CD4-positive, alpha-beta T cell (primary cell): ENCODE measurements at regions not wholly inside any gene's neighbourhood (a gene's known extent, or its start where the extent isn't known, plus 50 kb on each side); places are given as distances from the start of the nearest gene placed in this dataset.

Experiments used
- ATAC-seq: fragments of 200-7000 bp; cut with Tn5 transposase; one replicate; pipeline ENCODE4 v1.10.0; 2022; ENCODE audit warnings: mild to moderate bottlenecking; ENCODE audit not compliant: poor library complexity
- CTCF ChIA-PET: fragments of 350-600 bp; sonication (Branson Sonifier 250); formaldehyde crosslinking; loops from one replicate; lab custom pipeline; 2021; ENCODE audit warnings: antibody characterized with exemption, inconsistent platforms; lab: Charles Lee
- POLR2A ChIA-PET: fragments of 350-600 bp; sonication (Branson Sonifier 250); formaldehyde crosslinking; loops from one replicate; lab custom pipeline; 2021; ENCODE audit warnings: antibody characterized with exemption, inconsistent platforms; lab: Charles Lee
- DNase-seq, 14 experiments: peaks; one replicate each; pipeline ENCODE4 v3.0.0-alpha.2; 2013 to 2020; ENCODE audit warnings: mixed read lengths in 2 of 14
- H3K27ac ChIP-seq, 2 donors: one replicate each; pipeline versions ENCODE4 v1.5.1 to v1.7.0; 2013; ENCODE audit warnings: low read length in 2 of 2, low read depth in 1 of 2, mild to moderate bottlenecking in 1 of 2
- H3K27me3 ChIP-seq, 2 experiments: 1 replicate in 1 of 2; 2 replicates in 1 of 2; pipeline versions ENCODE4 v1.6.1 to v1.7.0; 2013; ENCODE audit warnings: low read length in 2 of 2, control low read depth in 1 of 2, mild to moderate bottlenecking in 1 of 2, moderate library complexity in 1 of 2; ENCODE audit not compliant: insufficient read depth in 2 of 2, control insufficient read depth in 1 of 2
- H3K36me3 ChIP-seq: one replicate; pipeline ENCODE4 v1.6.1; 2013; ENCODE audit warnings: low read length, control low read depth; ENCODE audit not compliant: insufficient read depth
- H3K4me1 ChIP-seq: one replicate; pipeline ENCODE4 v1.6.1; 2013; ENCODE audit warnings: low read length, control low read depth; ENCODE audit not compliant: insufficient read depth
- H3K4me3 ChIP-seq: one replicate; pipeline ENCODE4 v1.5.1; 2013; ENCODE audit warnings: mild to moderate bottlenecking, low read length, moderate library complexity
- H3K9me3 ChIP-seq, 2 experiments: 1 replicate in 1 of 2; 2 replicates in 1 of 2; pipeline versions ENCODE4 v1.6.1 to v1.7.0; 2013; ENCODE audit warnings: low read length in 2 of 2, mild to moderate bottlenecking in 2 of 2, control low read depth in 1 of 2, moderate library complexity in 1 of 2; ENCODE audit not compliant: control insufficient read depth in 1 of 2, insufficient read depth in 1 of 2
- H3K27ac Mint-ChIP-seq: one replicate; pipeline ENCODE4 v1.8.0; 2020; ENCODE audit warnings: mixed read lengths
- H3K27me3 Mint-ChIP-seq: one replicate; pipeline ENCODE4 v1.8.0; 2021; ENCODE audit warnings: mixed read lengths
- H3K36me3 Mint-ChIP-seq: one replicate; pipeline ENCODE4 v1.8.0; 2021; ENCODE audit warnings: low read depth, mixed read lengths
- H3K4me1 Mint-ChIP-seq: one replicate; pipeline ENCODE4 v1.8.0; 2021; ENCODE audit warnings: low read depth, mixed read lengths
- H3K4me3 Mint-ChIP-seq: one replicate; pipeline ENCODE4 v1.8.0; 2020; ENCODE audit warnings: mild to moderate bottlenecking, mixed read lengths
- H3K9me3 Mint-ChIP-seq: one replicate; pipeline ENCODE4 v1.8.0; 2020; ENCODE audit warnings: mixed read lengths
- intact Hi-C, 2 experiments: fragments of 100-400 bp; cut with DNase I in 1 of 2; cut with micrococcal nuclease in 1 of 2; formaldehyde crosslinking; loops; one replicate each; pipeline versions ENCODE4 v1.15.1 to v1.9.0; 2023 to 2025; cut with DNase I, micrococcal nuclease
- TF ChIP-seq, protein P1 (sequence below): fragments of 200-600 bp; IDR thresholded peaks from one replicate; pipeline ENCODE4 v1.8.0; 2022; ENCODE audit warnings: antibody characterized with exemption, mild to moderate bottlenecking

DNA sequence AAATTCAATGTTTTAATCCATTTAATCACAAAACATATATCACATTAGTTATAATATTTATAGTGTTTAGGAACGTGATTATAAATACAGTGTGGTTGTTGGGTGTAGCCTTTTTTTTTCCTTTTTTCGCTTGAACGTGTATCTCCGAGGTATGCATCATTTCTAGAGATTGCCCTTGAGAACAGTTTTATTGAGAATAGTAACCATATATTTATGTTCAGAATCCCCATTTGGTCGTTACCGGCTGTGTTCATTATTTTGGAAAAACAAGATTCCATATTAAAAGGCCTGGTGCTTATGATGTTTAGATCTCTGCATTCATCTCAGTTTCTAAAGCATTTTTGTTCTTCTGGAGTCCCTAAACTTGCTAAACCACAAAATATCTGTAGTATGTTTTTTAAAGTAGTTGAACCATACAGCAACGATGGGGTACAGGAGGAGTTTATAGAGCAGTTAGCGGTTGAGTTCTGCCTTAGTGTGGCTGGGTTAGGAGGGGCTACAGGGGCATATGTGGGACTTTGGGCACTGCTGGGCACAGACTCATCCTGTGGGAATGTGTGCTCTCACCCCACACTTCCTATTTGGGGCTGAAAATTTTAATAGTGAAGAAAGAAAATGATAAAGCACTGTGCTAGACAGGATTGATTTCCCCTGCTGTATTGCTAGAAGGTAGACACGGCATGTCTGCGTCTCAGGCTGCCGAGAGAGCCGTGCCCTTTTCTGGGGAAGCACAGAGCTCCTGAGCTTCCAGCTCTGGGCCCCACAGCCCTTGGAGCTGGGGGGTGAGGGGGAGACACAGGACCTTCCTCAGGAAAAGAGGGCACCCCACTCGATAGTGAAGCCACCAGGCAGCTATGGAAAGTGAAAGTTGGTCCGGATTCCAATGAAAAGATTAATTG lies 81.5 kb upstream of the PPARA start:
- Mint-ChIP-seq H3K27me3 (no peaks in the 10 kb centered on the region), H3K9me3 (no peaks in the 10 kb centered on the region), H3K27ac (peak overlapping the region; percentile 87), H3K4me1 (peaks cover 55% of the 10 kb centered on the region), H3K36me3 (no peaks in the 10 kb centered on the region), H3K4me3 (peak overlapping the region; percentile 90)
- Histone ChIP-seq H3K4me3 (peak overlapping the region; percentile 63), H3K27ac (peak overlapping the region; percentile 55 to 70), H3K9me3 (no peaks in the 10 kb centered on the region), H3K36me3 (no peaks in the 10 kb centered on the region), H3K4me1 (peaks cover 45% of the 10 kb centered on the region), H3K27me3 (peaks cover 0 to 10% of the 10 kb centered on the region in 2 experiments)
- TF ChIP-seq, protein P1, sequence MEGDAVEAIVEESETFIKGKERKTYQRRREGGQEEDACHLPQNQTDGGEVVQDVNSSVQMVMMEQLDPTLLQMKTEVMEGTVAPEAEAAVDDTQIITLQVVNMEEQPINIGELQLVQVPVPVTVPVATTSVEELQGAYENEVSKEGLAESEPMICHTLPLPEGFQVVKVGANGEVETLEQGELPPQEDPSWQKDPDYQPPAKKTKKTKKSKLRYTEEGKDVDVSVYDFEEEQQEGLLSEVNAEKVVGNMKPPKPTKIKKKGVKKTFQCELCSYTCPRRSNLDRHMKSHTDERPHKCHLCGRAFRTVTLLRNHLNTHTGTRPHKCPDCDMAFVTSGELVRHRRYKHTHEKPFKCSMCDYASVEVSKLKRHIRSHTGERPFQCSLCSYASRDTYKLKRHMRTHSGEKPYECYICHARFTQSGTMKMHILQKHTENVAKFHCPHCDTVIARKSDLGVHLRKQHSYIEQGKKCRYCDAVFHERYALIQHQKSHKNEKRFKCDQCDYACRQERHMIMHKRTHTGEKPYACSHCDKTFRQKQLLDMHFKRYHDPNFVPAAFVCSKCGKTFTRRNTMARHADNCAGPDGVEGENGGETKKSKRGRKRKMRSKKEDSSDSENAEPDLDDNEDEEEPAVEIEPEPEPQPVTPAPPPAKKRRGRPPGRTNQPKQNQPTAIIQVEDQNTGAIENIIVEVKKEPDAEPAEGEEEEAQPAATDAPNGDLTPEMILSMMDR = no peak
- peak; percentile 13 for ATAC-seq
- peak in 1 of 14 experiments; percentile 23 for DNase-seq
- ChIA-PET POLR2A (interaction anchor here (1.2 to 3.3 kb wide), 4 partner anchors 15 to 46 kb away, joined by 3 to 33 read pairs (median 25); no protein-coding TSS in a partner anchor), CTCF (interaction anchor here (1.0 to 1.1 kb wide), 2 partner anchors 32 to 62 kb away, joined by 3 to 4 read pairs; no protein-coding TSS in a partner anchor)
- intact Hi-C loops = no loop called here

DNA sequence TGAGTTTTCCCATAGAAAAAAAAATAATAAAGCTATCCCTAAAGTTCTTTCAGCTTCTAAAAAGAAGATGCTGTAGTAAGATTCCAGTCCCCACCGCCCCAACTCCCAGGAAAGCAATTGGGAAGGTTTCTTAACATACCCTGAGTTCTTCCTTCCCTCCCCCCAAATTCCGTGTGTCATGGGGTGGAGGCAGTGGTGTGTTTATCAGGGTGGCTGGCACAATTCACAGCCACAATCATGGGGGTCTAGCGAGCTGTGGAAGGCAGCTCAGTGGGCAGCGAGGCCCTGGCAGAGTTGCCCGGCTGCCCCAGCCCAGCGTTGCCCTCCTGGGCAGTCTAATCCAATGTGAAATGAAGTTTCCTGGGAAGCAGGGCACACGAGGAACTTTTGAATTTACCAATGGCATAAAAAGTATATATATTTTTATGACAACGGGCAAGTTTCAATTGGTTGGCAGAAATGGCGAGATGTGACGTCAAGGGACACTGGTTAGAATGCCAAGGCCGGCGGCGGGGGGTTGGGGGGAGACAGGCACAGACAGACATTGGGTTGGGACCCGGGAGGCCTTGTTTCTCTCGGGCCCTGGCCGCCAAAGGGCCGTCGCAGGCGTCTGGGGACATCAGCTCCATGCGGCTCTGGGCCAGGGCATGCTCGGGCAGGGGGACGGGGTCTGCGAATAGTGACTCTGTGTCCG lies 80.7 kb upstream of the PPARA start:
- intact Hi-C loops = loop anchor here (1.0 to 5.0 kb wide), 3 partner anchors 14 to 83 kb away; partner anchors contain the start of gene PPARA (in 1 of the 2)
- peak overlapping the region; percentile 90 for H3K4me3 Mint-ChIP-seq
- Histone ChIP-seq H3K27ac (peak overlapping the region; percentile 55 to 70), H3K36me3 (no peaks in the 10 kb centered on the region), H3K4me1 (peaks cover 45% of the 10 kb centered on the region), H3K9me3 (no peaks in the 10 kb centered on the region), H3K4me3 (peak overlapping the region; percentile 63), H3K27me3 (peaks cover 0 to 10% of the 10 kb centered on the region in 2 experiments)
- peaks cover 53% of the 10 kb centered on the region for H3K4me1 Mint-ChIP-seq
- TF ChIP-seq, protein P1 = no peak
- CTCF ChIA-PET = interaction anchor here (1.0 to 1.1 kb wide), 3 partner anchors 16 to 63 kb away, joined by 3 to 4 read pairs (median 3); no protein-coding TSS in a partner anchor
- peak overlapping the region; percentile 87 for H3K27ac Mint-ChIP-seq
- ATAC-seq (no peak), DNase-seq (peak in 8 of 14 experiments; percentile 23 to 67 (median 36))
- no peaks in the 10 kb centered on the region for H3K36me3 Mint-ChIP-seq
- no peaks in the 10 kb centered on the region for H3K27me3 Mint-ChIP-seq
- H3K9me3 Mint-ChIP-seq = no peaks in the 10 kb centered on the region
- POLR2A ChIA-PET = interaction anchor here (1.2 to 3.3 kb wide), 5 partner anchors 16 to 79 kb away, joined by 3 to 33 read pairs (median 24); no protein-coding TSS in a partner anchor

DNA sequence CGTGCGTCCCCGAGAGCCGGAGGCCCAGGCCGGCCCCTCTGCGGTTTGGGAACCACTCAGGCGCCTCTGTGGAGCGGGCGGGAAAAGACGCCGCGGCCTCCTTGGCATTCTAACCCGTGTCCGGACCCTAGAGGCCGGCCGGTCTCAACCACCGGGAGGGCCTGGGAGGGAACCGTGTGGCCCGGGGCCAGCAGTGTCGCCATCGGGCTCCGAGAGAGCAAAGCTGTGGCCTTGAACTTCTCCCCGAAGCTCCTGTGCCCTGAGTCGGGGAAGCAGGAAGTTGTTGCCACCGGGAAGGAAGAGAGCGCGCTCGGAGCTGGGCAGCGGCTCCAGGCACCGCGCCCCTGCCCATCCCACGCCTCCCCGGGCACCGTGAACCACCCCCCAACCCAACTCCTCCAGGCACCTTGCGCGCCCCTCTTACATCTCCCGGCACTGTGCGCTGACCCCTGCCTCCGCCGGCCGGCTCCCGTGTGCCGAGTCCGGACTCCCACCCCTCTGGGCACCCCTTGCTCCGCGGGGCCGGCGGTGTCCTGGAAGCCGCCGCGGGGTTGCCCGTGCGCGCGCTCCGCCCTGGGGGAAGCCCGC lies 80.0 kb upstream of the PPARA start:
- ChIA-PET POLR2A (interaction anchor here (0.7 to 3.3 kb wide), 7 partner anchors 17 to 79 kb away, joined by 3 to 33 read pairs (median 5); no protein-coding TSS in a partner anchor), CTCF (interaction anchor here (0.6 to 1.0 kb wide), 2 partner anchors 17 to 64 kb away, joined by 3 read pairs; no protein-coding TSS in a partner anchor)
- peak in 5 of 14 experiments; percentile 26 to 58 (median 29) for DNase-seq
- TF ChIP-seq, protein P1 = no peak
- peaks cover 50% of the 10 kb centered on the region for H3K4me1 ChIP-seq
- peaks cover 0 to 10% of the 10 kb centered on the region in 2 experiments for H3K27me3 ChIP-seq
- H3K36me3 ChIP-seq = no peaks in the 10 kb centered on the region
- peak overlapping the region; percentile 87 for H3K27ac Mint-ChIP-seq
- peak; percentile 22 for ATAC-seq
- intact Hi-C loops = loop anchor here (1.0 to 5.0 kb wide), 3 partner anchors 15 to 82 kb away; partner anchors contain the start of gene PPARA (in 1 of the 2)
- peak overlapping the region; percentile 63 for H3K4me3 ChIP-seq
- peak overlapping the region; percentile 90 for H3K4me3 Mint-ChIP-seq
- H3K27me3 Mint-ChIP-seq = no peaks in the 10 kb centered on the region
- H3K9me3 Mint-ChIP-seq = no peaks in the 10 kb centered on the region
- H3K9me3 ChIP-seq = no peaks in the 10 kb centered on the region
- H3K27ac ChIP-seq = peak overlapping the region; percentile 55 to 70
- peaks cover 51% of the 10 kb centered on the region for H3K4me1 Mint-ChIP-seq
- no peaks in the 10 kb centered on the region for H3K36me3 Mint-ChIP-seq
